COR-L47 (cell line): ENCODE measurements at regions not wholly inside any gene's neighbourhood (a gene's known extent, or its start where the extent isn't known, plus 50 kb on each side); places are given as distances from the start of the nearest gene placed in this dataset.
"Not testable (repeated sequence)": the region's sequence is repeated elsewhere in the genome, so short reads cannot be mapped to it uniquely, and the experiment has no call there.

Experiments
- DNase-seq: peaks from one replicate; lab custom pipeline; 2025; lab: John Stamatoyannopoulos, UW

GRCh38 chr9:2354216-2354615, 267.4 kb upstream of the VLDLR start:
- DNase-seq, result no peak

GRCh38 chr9:2354856-2355696, 266.5 kb upstream of the VLDLR start:
- no peak for DNase-seq

GRCh38 chr9:2355697-2355983, 265.9 kb upstream of the VLDLR start:
- DNase-seq, result no peak

GRCh38 chr9:2356041-2356790, 265.4 kb upstream of the VLDLR start:
- no peak for DNase-seq

GRCh38 chr9:2359891-2360471, 261.6 kb upstream of the VLDLR start:
- no peak for DNase-seq

- no peak for DNase-seq
Observed at GRCh38 chr9:2362150-2362549, 259.4 kb upstream of the VLDLR start.

GRCh38 chr9:2363138-2363745, 258.3 kb upstream of the VLDLR start:
- no peak for DNase-seq

GRCh38 chr9:2363781-2364180, 257.8 kb upstream of the VLDLR start:
- DNase-seq, result no peak

- DNase-seq, result no peak
Observed at GRCh38 chr9:2367970-2368369, 253.6 kb upstream of the VLDLR start.

- no peak for DNase-seq
Observed at GRCh38 chr9:2373648-2374047, 247.9 kb upstream of the VLDLR start.

GRCh38 chr9:2375114-2375513, 246.5 kb upstream of the VLDLR start:
- no peak for DNase-seq

- DNase-seq, result no peak
Observed at GRCh38 chr9:2377117-2377516, 244.5 kb upstream of the VLDLR start.

GRCh38 chr9:2377834-2378233, 243.8 kb upstream of the VLDLR start:
- DNase-seq, result no peak

- no peak for DNase-seq
Observed at GRCh38 chr9:2378266-2378665, 243.3 kb upstream of the VLDLR start.

- no peak for DNase-seq
Observed at GRCh38 chr9:2378816-2379215, 242.8 kb upstream of the VLDLR start.

- DNase-seq, result no peak
Observed at GRCh38 chr9:2384741-2385140, 236.8 kb upstream of the VLDLR start.

- no peak for DNase-seq
Observed at GRCh38 chr9:2385746-2386145, 235.8 kb upstream of the VLDLR start.

- no peak for DNase-seq
Observed at GRCh38 chr9:2386566-2386965, 235.0 kb upstream of the VLDLR start.

- DNase-seq, result no peak
Observed at GRCh38 chr9:2387166-2387565, 234.4 kb upstream of the VLDLR start.

- no peak for DNase-seq
Observed at GRCh38 chr9:2389404-2389803, 232.2 kb upstream of the VLDLR start.

- no peak for DNase-seq
Observed at GRCh38 chr9:2390028-2390427, 231.6 kb upstream of the VLDLR start.

GRCh38 chr9:2391509-2392132, 230.0 kb upstream of the VLDLR start:
- DNase-seq, result not testable (repeated sequence)
